Suprapubic skin (tissue), 4 donors: ENCODE measurements at regions not wholly inside any gene's neighbourhood (a gene's known extent, or its start where the extent isn't known, plus 50 kb on each side); places are given as distances from the start of the nearest gene placed in this dataset.
"Not testable (repeated sequence)": the region's sequence is repeated elsewhere in the genome, so short reads cannot be mapped to it uniquely, and the experiment has no call there.

Experiments
- DNase-seq, 2 donors: peaks; one replicate each; pipeline ENCODE4 v3.0.0-alpha.2; 2019; ENCODE audit warnings: low spot score in 2 of 2
- H3K27ac ChIP-seq: fragments of 200-600 bp; sonication (generic); one replicate; pipeline ENCODE4 v1.5.1; 2019
- H3K27me3 ChIP-seq: fragments of 200-600 bp; sonication (generic); one replicate; pipeline ENCODE4 v1.5.1; 2019
- H3K36me3 ChIP-seq: fragments of 200-600 bp; sonication (generic); one replicate; pipeline ENCODE4 v1.5.1; 2019
- H3K4me1 ChIP-seq: fragments of 200-600 bp; sonication (generic); one replicate; pipeline ENCODE4 v1.5.1; 2019
- H3K4me3 ChIP-seq: fragments of 200-600 bp; sonication (generic); one replicate; pipeline ENCODE4 v1.5.1; 2019; ENCODE audit warnings: mild to moderate bottlenecking
- H3K9me3 ChIP-seq: fragments of 200-600 bp; sonication (generic); one replicate; pipeline ENCODE4 v1.5.1; 2019
- WGBS: methylation state at CpG from one replicate; pipeline ENCODE4 v1.1.5; 2018; 5-methylcytosine and 5-hydroxymethylcytosine counted together

DNA sequence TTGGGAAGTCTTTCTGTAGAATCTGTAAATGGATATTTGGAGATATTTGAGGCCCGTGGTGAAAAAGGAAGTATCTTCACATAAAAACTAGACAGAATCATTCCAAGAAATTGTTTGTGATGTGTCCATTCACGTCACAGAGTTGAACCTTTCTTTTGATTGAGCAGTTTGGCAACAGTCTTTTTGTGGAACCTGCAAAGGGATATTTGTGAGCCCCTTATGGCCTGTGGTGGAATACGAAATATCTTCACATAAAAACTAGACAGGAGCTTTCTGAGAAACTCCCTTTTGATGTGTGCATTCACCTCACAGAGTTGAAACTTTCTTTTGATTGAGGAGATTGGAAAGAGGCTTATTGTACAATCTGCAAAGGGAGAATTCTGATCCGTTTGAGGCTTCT is 2980.4 kb downstream of the TUBA3C start:
- peak; percentile 22 to 26 for DNase-seq
- not testable (repeated sequence) for H3K36me3 ChIP-seq, H3K27ac ChIP-seq, H3K27me3 ChIP-seq, H3K4me1 ChIP-seq, H3K4me3 ChIP-seq
- 35% methylated on average over 3 of the region's 4 CpGs for WGBS
- H3K9me3 ChIP-seq, result peaks cover 12% of the 10 kb centered on the region

DNA sequence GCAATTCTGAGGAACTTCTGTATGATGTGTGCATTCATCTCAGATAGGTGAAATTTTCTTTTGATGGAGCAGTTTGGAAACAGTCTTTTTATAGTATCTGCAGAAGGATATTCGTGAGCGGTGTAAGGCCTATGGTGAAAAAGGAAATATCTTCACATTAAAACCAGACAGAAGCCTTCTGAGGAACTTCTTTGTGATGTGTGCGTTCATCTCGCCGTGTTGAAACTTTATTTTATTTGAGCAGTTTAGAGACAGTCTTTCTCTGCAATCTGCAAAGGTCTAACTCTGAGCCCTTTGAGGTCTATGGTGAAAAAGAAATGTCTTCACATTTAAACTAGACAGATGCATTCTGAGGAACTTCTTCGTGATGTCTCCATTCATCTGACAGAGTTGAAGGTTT is 3021.0 kb downstream of the TUBA3C start:
- not testable (repeated sequence) for H3K27ac ChIP-seq, H3K36me3 ChIP-seq, H3K4me3 ChIP-seq, H3K27me3 ChIP-seq, H3K4me1 ChIP-seq
- H3K9me3 ChIP-seq, result peaks cover 39% of the 10 kb centered on the region
- peak in 1 of 2 donors; percentile 63 for DNase-seq
- whole genome bisulfite sequencing, result 56% methylated on average over 6 of the region's 6 CpGs

DNA sequence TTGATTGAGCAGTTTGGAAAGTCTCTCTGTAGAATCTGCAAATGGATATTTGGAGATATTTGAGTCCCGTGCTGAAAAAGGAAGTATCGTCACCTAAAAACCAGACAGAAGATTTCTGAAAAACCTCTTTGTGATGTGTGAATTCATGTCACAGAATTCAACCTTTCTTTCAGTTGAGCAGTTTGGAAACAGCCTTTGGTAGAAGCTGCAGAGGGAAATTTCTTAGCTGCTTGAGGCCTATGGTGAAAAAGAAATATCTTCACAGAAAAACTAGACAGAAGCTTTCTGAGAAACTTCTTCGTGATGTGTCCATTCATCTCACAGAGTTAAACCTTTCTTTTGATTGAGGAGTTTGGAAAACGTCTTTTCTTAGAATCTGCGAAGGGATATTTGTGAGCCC is 3022.7 kb downstream of the TUBA3C start:
- not testable (repeated sequence) for DNase-seq, H3K36me3 ChIP-seq, H3K27ac ChIP-seq, H3K4me1 ChIP-seq, H3K27me3 ChIP-seq, H3K4me3 ChIP-seq
- 10% methylated on average over 3 of the region's 5 CpGs for WGBS
- H3K9me3 ChIP-seq, result peaks cover 39% of the 10 kb centered on the region

DNA sequence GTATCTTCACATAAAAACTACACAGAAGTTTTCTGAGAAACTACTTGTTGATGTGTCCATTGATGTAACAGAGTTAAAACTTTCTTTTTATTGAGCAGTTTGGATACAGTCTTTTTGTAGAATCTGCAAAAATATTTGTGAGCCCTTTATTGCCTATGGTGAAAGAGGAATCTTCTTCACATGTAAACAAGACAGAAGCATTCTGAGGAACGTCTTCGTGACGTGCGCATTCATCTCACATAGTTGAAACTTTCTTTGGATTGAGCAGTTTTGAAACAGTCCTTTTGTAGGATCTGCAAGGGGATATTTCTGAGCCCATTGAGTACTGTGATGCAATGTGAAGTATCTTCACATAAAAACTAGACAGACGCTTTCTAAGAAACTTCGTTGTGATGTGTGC is 3023.6 kb downstream of the TUBA3C start:
- H3K9me3 ChIP-seq, result peaks cover 34% of the 10 kb centered on the region
- not testable (repeated sequence) for H3K4me1 ChIP-seq, H3K27ac ChIP-seq, H3K4me3 ChIP-seq, H3K27me3 ChIP-seq, H3K36me3 ChIP-seq
- 83% methylated on average over 2 of the region's 6 CpGs for WGBS
- DNase-seq, result peak in 1 of 2 donors; percentile 85

DNA sequence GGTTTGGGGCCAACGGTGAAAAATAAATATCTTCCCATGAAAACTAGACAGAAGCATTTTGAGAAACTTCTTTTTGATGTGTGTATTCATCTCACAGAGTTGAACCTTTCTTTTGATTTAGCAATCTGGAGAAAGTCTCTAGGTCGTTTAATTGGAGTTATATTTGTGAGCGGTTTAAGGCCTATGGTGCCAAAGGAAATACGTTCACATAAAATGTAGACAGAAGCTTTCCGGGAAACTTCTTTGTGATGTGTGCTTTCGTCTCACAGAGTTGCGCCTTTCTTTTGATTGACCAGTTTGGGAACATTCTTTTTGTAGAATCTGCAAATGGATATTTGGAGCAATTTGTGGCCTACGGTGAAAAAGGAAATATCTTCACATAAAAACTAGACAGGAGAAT is 3028.8 kb downstream of the TUBA3C start:
- not testable (repeated sequence) for H3K4me3 ChIP-seq, H3K4me1 ChIP-seq, DNase-seq, H3K27me3 ChIP-seq, H3K36me3 ChIP-seq, H3K27ac ChIP-seq
- H3K9me3 ChIP-seq, result peaks cover 32% of the 10 kb centered on the region
- 71% methylated on average over 8 of the region's 8 CpGs for WGBS

DNA sequence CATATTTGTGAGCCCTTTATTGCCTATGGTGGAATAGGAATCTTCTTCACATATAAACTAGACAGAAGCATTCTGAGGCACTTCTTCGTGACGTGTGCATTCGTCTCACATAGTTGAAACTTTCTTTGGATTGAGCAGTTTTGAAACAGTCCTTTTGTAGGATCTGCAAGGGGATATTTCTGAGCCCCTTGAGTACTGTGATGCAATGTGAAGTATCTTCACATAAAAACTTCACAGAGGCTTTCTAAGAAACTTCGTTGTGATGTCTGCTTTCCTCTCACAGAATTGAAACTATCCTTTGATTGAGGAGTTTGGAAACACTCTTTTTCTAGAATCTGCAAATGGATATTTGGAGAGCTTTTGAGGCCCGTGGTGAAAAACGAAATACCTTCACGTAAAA is 3030.3 kb downstream of the TUBA3C start:
- H3K4me3 ChIP-seq, H3K36me3 ChIP-seq, H3K27ac ChIP-seq, H3K4me1 ChIP-seq, DNase-seq, H3K27me3 ChIP-seq: not testable (repeated sequence)
- H3K9me3 ChIP-seq, result peaks cover 26% of the 10 kb centered on the region
- WGBS, result 67% methylated on average over 7 of the region's 7 CpGs

DNA sequence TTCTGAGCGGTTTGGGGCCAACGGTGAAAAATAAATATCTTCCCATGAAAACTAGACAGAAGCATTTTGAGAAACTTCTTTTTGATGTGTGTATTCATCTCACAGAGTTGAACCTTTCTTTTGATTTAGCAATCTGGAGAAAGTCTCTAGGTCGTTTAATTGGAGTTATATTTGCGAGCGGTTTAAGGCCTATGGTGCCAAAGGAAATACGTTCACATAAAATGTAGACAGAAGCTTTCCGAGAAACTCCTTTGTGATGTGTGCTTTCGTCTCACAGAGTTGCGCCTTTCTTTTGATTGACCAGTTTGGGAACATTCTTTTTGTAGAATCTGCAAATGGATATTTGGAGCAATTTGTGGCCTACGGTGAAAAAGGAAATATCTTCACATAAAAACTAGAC is 3032.2 kb downstream of the TUBA3C start:
- 71% methylated on average over 4 of the region's 10 CpGs for WGBS
- H3K36me3 ChIP-seq, H3K27me3 ChIP-seq, H3K4me1 ChIP-seq, H3K4me3 ChIP-seq, H3K27ac ChIP-seq: not testable (repeated sequence)
- peak in 1 of 2 donors; percentile 60 for DNase-seq
- peaks cover 40% of the 10 kb centered on the region for H3K9me3 ChIP-seq

DNA sequence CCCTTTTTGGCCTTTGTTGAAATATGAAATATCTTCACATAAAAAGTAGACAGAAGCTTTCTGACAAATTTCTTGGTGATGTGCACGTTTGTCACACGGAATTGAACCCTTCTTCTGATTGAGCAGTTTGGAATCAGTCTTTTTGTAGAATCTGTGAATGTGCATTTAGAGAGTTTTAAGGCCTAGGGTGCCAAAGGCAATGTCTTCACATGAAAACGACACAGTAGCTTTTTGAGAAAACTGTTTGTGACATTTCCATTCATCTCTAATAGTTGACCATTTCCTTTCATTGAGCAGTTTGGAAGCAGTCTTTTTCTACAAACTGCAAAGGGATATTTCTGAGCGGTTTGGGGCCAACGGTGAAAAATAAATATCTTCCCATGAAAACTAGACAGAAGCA is 3036.0 kb downstream of the TUBA3C start:
- 60% methylated on average over 3 of the region's 5 CpGs for WGBS
- peaks cover 41% of the 10 kb centered on the region for H3K9me3 ChIP-seq
- H3K4me1 ChIP-seq, result not testable (repeated sequence)

DNA sequence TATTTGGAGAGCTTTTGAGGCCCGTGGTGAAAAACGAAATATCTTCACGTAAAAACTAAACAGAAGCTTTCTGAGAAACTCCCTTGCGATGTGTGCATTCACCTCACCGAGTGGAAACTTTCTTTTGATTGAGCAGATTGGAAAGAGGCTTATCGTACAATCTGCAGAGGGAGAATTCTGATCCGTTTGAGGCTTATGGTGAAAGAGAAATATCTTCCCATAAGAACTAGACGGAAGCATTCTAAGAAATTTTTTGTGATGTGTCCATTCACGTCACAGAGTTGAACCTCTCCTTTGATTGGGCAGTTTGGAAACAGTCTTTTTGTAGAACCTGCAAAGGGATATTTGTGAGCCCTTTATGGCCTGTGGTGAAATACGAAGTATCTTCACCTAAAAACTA is 3040.3 kb downstream of the TUBA3C start:
- H3K4me3 ChIP-seq, DNase-seq, H3K36me3 ChIP-seq, H3K4me1 ChIP-seq, H3K27ac ChIP-seq, H3K27me3 ChIP-seq: not testable (repeated sequence)
- 59% methylated on average over 9 of the region's 10 CpGs for WGBS
- H3K9me3 ChIP-seq, result peaks cover 34% of the 10 kb centered on the region

More for the DNA sequence above, 3036.0 kb downstream of the TUBA3C start:
- not testable (repeated sequence) for H3K36me3 ChIP-seq, H3K4me3 ChIP-seq, H3K27ac ChIP-seq, H3K27me3 ChIP-seq
- DNase-seq, result peak in 1 of 2 donors; percentile 66

DNA sequence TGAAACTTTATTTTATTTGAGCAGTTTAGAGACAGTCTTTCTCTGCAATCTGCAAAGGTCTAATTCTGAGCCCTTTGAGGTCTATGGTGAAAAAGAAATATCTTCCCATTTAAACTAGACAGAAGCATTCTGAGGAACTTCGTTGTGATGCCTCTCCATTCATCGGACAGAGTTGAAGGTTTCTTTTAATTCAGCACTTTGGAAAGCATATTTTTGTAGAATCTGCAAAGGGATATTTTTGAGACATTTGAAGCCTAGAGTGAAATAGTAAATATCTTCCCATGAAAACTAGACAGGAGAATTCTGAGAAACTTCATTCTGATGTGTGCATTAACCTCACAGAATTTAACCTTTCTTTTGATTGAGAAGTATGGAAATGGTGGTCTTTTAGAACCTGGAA is 3044.8 kb downstream of the TUBA3C start:
- not testable (repeated sequence) for H3K36me3 ChIP-seq, DNase-seq, H3K27me3 ChIP-seq, H3K4me1 ChIP-seq, H3K4me3 ChIP-seq, H3K27ac ChIP-seq
- peaks cover 20% of the 10 kb centered on the region for H3K9me3 ChIP-seq
- 52% methylated on average over 2 of the region's 2 CpGs for WGBS

DNA sequence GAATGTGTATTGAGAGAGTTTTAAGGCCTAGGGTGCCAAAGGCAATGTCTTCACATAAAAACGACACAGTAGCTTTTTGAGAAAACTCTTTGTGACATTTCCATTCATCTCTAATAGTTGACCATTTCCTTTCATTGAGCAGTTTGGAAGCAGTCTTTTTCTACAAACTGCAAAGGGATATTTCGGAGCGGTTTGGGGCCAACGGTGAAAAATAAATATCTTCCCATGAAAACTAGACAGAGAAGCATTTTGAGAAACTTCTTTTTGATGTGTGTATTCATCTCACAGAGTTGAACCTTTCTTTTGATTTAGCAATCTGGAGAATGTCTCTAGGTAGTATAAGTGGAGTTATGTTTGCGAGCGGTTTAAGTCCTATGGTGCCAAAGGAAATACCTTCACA is 3052.9 kb downstream of the TUBA3C start:
- not testable (repeated sequence) for H3K4me1 ChIP-seq, H3K36me3 ChIP-seq, H3K4me3 ChIP-seq, H3K27me3 ChIP-seq, H3K27ac ChIP-seq
- H3K9me3 ChIP-seq, result peaks cover 13% of the 10 kb centered on the region
- WGBS, result 54% methylated on average over 6 of the region's 6 CpGs
- peak in 1 of 2 donors; percentile 40 for DNase-seq

DNA sequence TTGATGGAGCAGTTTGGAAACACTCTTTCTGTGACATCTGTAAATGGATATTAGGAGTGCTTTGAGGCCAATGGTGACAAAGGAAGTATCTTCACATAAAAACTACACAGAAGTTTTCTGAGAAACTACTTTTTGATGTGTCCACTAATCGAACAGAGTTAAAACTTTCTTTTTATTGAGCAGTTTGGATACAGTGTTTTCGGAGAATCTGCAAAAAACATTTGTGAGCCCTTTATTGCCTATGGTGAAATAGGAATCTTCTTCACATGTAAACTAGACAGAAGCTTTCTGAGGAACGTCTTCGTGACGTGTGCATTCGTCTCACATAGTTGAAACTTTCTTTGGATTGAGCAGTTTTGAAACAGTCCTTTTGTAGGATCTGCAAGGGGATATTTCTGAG is 3068.2 kb downstream of the TUBA3C start:
- not testable (repeated sequence) for H3K36me3 ChIP-seq, H3K27me3 ChIP-seq, H3K4me3 ChIP-seq, H3K27ac ChIP-seq, H3K9me3 ChIP-seq, H3K4me1 ChIP-seq, DNase-seq
- 55% methylated on average over 6 of the region's 6 CpGs for WGBS
